ENCODE measurements at regions not wholly inside any gene's neighbourhood (a gene's known extent, or its start where the extent isn't known, plus 50 kb on each side); places are given as distances from the start of the nearest gene placed in this dataset.
"Not testable (repeated sequence)": the region's sequence is repeated elsewhere in the genome, so short reads cannot be mapped to it uniquely, and the experiment has no call there.

GRCh38 chr2:187178876-187179275, 269.2 kb downstream of the CALCRL start:
- not testable (repeated sequence) for H3K27me3 Mint-ChIP-seq (ENCODE audit: insufficient read depth, low read depth, poor library complexity); H3K4me2 ChIP-seq

GRCh38 chr2:187177253-187177652, 270.8 kb downstream of the CALCRL start:
- no peak for ATAC-seq
- Mint-ChIP-seq H3K9me3 (0 out of 3 replicates have a peak, but pooled peaks cover 3% of the 10 kb centered on the region), H3K4me1 (no peaks in the 10 kb centered on the region), H3K4me3 (no peak overlapping the region), H3K27me3 (ENCODE audit: insufficient read depth, low read depth, poor library complexity) (peaks cover 4% of the 10 kb centered on the region), H3K36me3 (ENCODE audit: low read depth) (peaks cover 3% of the 10 kb centered on the region; the same call in 1 of the 3 replicates), H3K27ac (no peak overlapping the region)
- Histone ChIP-seq H4K20me1 (replicated peaks; ENCODE audit: insufficient read depth) (no peaks in the 10 kb centered on the region), H3K27me3 (ENCODE audit: insufficient read depth) (no peaks in the 10 kb centered on the region), H3F3A (replicated peaks; ENCODE audit: low read depth) (no peaks in the 10 kb centered on the region), H2AFZ (no peak overlapping the region), H3K27ac (ENCODE audit: low read depth) (no peak overlapping the region), H3K4me1 (ENCODE audit: insufficient read depth) (no peaks in the 10 kb centered on the region), H3K4me2 (no peak overlapping the region), H3K4me3 (no peak overlapping the region), H3K9me2 (ENCODE audit: insufficient read depth) (peaks cover 16% of the 10 kb centered on the region), H3K36me3 (ENCODE audit: insufficient read depth) (no peaks in the 10 kb centered on the region), H3K79me2 (replicated peaks; ENCODE audit: insufficient read depth) (no peaks in the 10 kb centered on the region)
- no peak for TF ChIP-seq CREB1 (CRISPR knock-in tag; IDR thresholded peaks at IDR 0.05; ENCODE audit: low read depth)
- no peak for TF ChIP-seq REST (IDR thresholded peaks at IDR 0.05; ENCODE audit: unreplicated experiment)
- no peak for TF ChIP-seq ZNF462 (CRISPR knock-in tag; IDR thresholded peaks at IDR 0.05)
- TF ChIP-seq POLR2AphosphoS5 (IDR thresholded peaks at IDR 0.05; ENCODE audit: low read depth) = no peak
- no peak for TF ChIP-seq NANOG (IDR thresholded peaks at IDR 0.05; ENCODE audit: borderline replicate concordance)
- TF ChIP-seq ZNF114 (CRISPR knock-in tag; IDR thresholded peaks at IDR 0.05) = no peak
- TF ChIP-seq ETS1 (IDR thresholded peaks at IDR 0.05) = no peak
- DNase-seq (ENCODE audit: low spot score) = no peak

More at GRCh38 chr2:187178876-187179275, 269.2 kb downstream of the CALCRL start:
- not testable (repeated sequence) for H3F3A ChIP-seq (replicated peaks; ENCODE audit: low read depth); DNase-seq (ENCODE audit: low spot score); H3K4me3 Mint-ChIP-seq; H3K27me3 ChIP-seq (ENCODE audit: insufficient read depth); H3K4me3 ChIP-seq; H3K4me1 ChIP-seq (ENCODE audit: insufficient read depth); H3K4me1 Mint-ChIP-seq; H3K36me3 Mint-ChIP-seq (ENCODE audit: low read depth); ATAC-seq; H3K27ac ChIP-seq (ENCODE audit: low read depth); H3K79me2 ChIP-seq (replicated peaks; ENCODE audit: insufficient read depth); H4K20me1 ChIP-seq (replicated peaks; ENCODE audit: insufficient read depth); H2AFZ ChIP-seq; H3K27ac Mint-ChIP-seq; H3K36me3 ChIP-seq (ENCODE audit: insufficient read depth)
- H3K9me3 Mint-ChIP-seq = peaks cover 11% of the 10 kb centered on the region; the same call in 2 of the 3 replicates
- H3K9me2 ChIP-seq (ENCODE audit: insufficient read depth) = peaks cover 14% of the 10 kb centered on the region

Measured in GM23338 (cell line).